GM21825 (cell line): ENCODE measurements at regions not wholly inside any gene's neighbourhood (a gene's known extent, or its start where the extent isn't known, plus 50 kb on each side); places are given as distances from the start of the nearest gene placed in this dataset.

Experiments
- ATAC-seq: cut with Tn5 transposase; IDR thresholded peaks from one replicate; pipeline ENCODE4 v1.9.1; 2021; ENCODE audit warnings: mild to moderate bottlenecking, moderate library complexity; ENCODE audit not compliant: unreplicated experiment

DNA sequence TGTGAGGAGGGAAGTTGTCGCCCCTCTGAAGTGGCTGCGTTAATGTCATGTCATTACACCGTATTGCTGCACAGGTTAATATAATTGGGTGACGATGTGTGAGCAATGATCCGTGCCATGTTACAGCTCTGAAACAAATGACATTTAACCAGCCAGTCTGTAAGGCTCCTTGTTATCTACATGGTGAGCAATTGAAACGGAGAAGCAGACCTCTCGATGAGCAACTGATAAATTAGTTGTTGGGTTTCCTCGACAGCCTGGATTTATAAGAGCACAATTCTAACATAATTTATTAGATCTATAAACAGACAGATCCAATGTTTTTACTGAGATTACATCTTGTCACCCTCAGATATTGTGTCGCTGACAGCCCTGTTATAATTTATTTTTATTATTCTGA lies 49.9 kb upstream of the MAFB start:
- no peak for ATAC-seq

GRCh38 chr20:40739841-40740240 lies 50.8 kb upstream of the MAFB start:
- ATAC-seq, result no peak

- no peak for ATAC-seq
Measured at GRCh38 chr20:40741507-40742106, 52.6 kb upstream of the MAFB start.

- ATAC-seq, result no peak
Measured at GRCh38 chr20:40743141-40743775, 54.2 kb upstream of the MAFB start.

GRCh38 chr20:40744072-40744817 lies 55.2 kb upstream of the MAFB start:
- no peak for ATAC-seq

DNA sequence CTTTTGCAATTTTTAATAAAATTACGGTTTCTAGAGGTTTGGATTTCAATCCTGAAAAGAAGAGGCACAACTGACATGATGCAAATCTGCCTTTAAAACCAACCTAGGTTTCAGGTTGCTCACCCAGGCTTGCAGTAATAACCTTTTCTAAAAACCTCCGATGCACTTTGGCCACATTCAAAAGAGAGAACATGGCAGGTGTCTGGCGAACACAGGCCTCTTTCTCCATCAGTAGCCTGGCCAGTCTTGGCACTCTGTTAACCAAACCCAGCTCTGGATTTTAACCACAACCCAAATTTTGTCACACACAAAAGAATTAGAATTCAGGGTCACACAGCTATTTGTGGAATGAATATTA lies 55.8 kb upstream of the MAFB start:
- ATAC-seq, result no peak

- ATAC-seq, result no peak
Measured at GRCh38 chr20:40746251-40746650, 57.2 kb upstream of the MAFB start.

DNA sequence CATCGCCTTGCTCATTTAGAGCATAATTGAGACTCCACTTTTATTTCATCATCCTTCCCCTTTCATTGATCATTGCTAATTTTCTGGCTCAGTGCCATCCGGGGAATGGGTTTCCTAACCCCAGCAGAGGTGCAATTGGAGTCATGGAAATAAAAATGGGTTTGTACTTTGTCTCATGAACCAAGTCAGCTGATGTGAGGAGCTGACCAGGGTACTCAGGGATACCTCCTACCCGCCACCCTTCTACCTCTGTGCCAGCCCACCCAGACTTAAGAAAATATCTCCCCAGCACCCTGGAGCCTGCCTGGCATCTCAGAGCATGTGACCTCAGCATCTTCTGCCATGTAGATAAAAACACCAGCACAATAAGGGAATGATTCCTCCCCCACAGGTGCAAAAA lies 59.1 kb upstream of the MAFB start:
- no peak for ATAC-seq

DNA sequence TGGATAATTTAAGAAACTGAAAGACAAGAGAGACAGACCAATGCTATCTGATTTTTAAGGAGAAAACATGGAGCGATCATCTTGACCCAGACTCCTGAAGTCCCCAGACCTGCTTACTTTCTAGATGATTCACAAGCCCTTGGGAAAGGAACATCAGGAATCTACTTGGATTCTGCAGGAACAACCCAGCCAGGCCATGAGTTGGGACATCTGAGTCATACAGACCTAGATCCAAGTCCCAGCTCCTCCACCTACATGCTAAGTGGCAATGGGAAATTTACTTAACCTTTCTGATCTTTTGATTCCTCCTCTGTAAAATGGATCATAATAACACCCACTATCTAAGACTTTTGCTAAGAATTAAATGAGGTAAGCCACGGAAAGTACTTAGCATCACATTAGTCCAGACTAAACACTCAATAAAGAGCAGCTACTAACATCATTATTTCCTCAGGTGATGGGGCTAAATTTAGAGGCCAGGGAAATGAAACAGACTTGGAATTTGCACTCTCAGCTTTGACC lies 61.0 kb upstream of the MAFB start:
- no peak for ATAC-seq

- no peak for ATAC-seq
Measured at GRCh38 chr20:40750541-40751035, 61.6 kb upstream of the MAFB start.

GRCh38 chr20:40753472-40753871 lies 64.4 kb upstream of the MAFB start:
- no peak for ATAC-seq

- no peak for ATAC-seq
Measured at GRCh38 chr20:40754339-40754943, 65.4 kb upstream of the MAFB start.

- no peak for ATAC-seq
Measured at GRCh38 chr20:40757087-40757486, 68.1 kb upstream of the MAFB start.

DNA sequence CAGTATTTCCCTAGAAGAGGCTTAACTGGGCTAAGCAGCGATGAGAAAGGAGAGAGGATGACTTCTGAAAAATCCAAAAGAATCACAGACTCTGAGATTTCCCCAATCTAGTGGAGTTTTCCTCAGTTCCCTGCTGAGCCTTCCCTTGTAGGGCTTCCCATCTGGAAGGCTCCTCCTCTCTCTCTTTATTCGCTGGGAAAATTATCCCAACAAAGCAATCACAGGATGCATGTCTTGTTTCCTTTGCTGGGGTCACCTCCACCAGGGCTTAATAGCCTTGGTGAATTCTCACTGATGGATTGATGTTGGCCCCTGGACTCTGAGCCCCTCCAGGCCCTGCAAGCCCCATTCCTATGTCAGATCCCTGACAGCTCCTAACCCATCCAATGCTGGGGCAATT lies 69.8 kb upstream of the MAFB start:
- ATAC-seq, result no peak

GRCh38 chr20:40760399-40760798 lies 71.4 kb upstream of the MAFB start:
- no peak for ATAC-seq

DNA sequence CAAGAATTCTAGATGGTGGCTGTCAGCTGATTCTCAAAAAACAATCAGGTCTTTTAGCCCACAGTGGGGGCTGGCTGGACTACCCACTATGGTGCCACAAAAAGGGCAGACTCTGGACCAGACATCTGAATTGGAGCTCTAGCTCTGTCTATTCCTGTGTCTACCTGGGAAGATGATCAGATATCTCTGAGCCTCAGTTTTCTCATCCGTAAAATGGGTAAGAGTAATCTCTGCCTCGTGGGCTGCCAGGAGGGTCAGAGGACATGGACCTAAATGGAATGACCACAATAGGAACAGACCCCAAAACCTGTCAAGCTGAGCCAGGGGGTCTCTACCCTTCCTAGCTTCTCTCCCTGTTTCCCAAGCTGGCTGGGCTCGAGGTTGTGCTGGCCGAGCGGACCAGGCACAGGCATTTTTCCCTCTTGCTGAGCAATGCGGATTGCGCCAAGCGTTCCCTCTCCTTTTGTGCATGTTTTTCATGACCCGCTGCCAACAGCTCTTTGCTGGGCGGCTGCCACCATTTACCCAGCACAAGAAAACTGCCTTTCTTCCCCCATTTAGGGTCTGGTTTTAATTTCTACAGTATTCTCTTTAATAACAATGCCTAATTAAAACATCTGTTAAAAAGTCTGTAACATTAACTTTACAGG lies 74.7 kb upstream of the MAFB start:
- ATAC-seq, result no peak

DNA sequence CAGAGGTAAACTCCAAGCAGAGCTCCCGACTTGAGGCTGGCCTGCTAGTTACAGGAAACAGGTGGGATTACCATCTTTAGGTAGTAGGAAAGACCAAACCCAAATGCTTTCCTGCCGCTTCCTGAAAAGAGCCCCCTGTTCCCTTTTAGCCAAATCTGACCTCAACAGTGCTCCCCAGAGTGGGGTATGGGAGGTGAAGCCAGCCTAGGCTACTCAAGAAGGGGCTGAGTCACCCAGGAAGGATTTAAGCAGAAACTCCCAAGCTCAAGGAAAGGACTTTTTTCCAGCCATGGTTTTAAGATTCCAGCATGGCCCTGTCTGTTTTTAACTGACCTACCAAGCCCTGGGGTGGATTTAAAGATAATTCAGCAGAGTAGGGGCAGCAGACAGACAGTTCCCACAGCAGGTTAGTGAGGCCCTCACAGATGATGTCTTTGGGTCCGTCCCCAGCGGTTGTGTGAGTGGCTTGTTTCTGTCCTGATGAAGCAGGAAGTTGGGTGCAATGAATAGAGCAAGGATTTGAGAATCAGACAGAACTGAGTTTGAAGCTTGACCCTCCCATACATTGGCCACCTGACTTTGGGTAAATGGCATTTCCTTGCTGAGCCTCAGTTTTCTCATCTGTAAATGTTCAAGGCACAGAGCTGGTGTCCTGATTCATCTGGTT lies 76.9 kb upstream of the MAFB start:
- no peak for ATAC-seq

DNA sequence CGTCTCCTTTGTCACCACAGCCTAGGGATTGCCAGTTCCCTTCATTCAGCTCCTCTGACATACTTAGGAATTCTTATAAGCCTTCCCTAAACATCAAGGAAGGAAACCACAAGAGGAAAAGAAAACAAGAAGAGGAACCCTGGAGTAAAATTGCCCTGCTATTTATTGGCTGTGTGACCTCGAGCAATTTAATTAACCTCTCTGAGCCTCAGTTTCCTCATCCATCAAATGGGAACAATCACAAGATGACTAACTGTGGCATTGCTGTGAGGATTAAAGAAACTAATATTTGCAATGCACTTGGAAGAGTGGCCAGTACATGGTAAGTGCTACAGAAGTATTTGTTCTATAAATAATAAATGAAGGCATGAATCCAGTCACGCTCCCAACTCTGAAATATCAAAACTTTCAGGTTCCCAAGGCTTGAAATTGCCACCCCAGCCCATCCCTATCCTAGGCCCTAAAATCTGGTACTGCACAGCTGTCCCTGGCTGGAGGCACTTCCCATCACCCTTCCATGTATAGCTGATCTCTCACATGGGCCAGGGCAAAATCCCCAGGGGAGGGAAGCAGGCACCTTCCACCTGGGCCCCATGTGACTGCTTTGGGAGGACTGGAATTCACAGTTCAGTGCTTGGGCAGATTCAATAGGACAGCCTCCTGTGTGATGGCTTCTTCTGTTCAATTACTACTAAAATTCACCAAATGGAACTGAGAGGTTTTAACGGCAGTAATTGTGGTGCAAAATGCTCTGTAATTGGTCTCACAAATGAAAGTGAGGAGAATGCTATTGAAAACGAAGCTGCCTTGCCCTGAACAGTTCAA lies 78.0 kb upstream of the MAFB start:
- ATAC-seq, result no peak

DNA sequence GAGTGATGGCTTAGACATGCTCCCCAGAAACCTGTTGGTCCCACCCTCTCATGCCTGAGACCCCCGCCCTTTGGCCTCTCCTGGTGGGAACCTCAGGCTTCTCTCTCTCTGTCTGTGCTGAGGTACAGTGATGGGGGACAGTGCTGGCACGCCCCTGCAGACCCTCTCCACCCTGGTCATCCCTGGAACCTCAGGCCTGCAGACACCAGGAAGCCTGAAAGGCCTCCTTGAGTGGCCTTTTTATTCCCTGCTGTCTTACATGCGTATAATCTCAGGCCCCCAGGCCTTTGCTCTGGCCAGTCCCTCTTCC lies 78.5 kb upstream of the MAFB start:
- ATAC-seq, result no peak

DNA sequence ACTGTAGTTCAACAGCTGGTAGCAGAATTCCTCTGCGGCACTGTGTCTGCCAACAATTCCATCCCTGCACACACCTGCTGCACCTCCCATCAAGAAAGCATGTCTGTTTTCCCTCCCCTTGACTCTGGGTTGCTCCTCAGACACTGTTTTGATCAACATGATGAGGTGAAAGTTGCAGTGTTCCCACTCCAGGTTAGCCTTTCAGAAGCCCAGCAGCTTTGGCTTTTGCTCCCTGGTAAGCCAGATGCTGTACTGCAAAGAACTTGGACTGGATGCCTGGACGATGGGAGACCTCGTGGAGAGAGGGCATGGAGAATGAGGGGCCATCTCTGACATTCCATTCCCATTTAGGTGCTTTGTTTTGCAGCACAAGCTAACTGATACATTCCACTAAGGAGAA lies 79.1 kb upstream of the MAFB start:
- ATAC-seq, result no peak
